Endothelial cell of umbilical vein (primary cell): ENCODE measurements at regions not wholly inside any gene's neighbourhood (a gene's known extent, or its start where the extent isn't known, plus 50 kb on each side); places are given as distances from the start of the nearest gene placed in this dataset.

ENCODE experiments used
- BruUV-seq: library from RNA; stranded (reverse); fragments of 400-500 nt; replicated peaks from 2 replicates; lab custom pipeline; 2021; lab: Mats Ljungman, UMichigan
- CTCF ChIA-PET: fragments of 300-600, 350-600 bp; sonication (Branson Sonifier 250); formaldehyde crosslinking; loops from one replicate; lab custom pipeline; 2021; ENCODE audit warnings: antibody characterized with exemption, inconsistent platforms; lab: Charles Lee
- POLR2A ChIA-PET: fragments of 300-600, 350-600 bp; sonication (Branson Sonifier 250); formaldehyde crosslinking; loops from one replicate; lab custom pipeline; 2021; ENCODE audit warnings: antibody characterized with exemption, inconsistent platforms; lab: Charles Lee
- DNase-seq: peaks from one replicate; pipeline ENCODE4 v3.0.0-alpha.2; 2011; ENCODE audit warnings: low read depth, low spot score
- FAIRE-seq: peaks from 2 replicates; lab custom pipeline; 2011; peaks lifted over from hg19 to GRCh38; lab: Jason Lieb, UNC
- H2AFZ ChIP-seq: 2 replicates; pipeline ENCODE4 v1.6.0; 2012; ENCODE audit warnings: low read depth, low read length, control low read depth, inconsistent platforms
- H3K27ac ChIP-seq: 2 replicates; pipeline ENCODE4 v1.5.1; 2011; ENCODE audit warnings: low read depth, mild to moderate bottlenecking, control low read depth, low read length, moderate library complexity; ENCODE audit not compliant: insufficient read depth
- H3K27me3 ChIP-seq, 2 experiments: 2 replicates each; pipeline versions ENCODE4 v1.6.0 to v1.6.1; 2011; ENCODE audit warnings: low read length in 2 of 2, mixed read lengths in 1 of 2; ENCODE audit not compliant: control insufficient read depth in 2 of 2, insufficient read depth in 2 of 2
- H3K36me3 ChIP-seq, 2 experiments: 2 replicates in 1 of 2; 3 replicates in 1 of 2; pipeline ENCODE4 v1.5.1; 2011; ENCODE audit warnings: low read length in 2 of 2, mild to moderate bottlenecking in 1 of 2, moderate library complexity in 1 of 2; ENCODE audit not compliant: control insufficient read depth in 2 of 2, insufficient read depth in 2 of 2; ENCODE audit errors: extremely low read depth in 1 of 2
- H3K4me1 ChIP-seq: 3 replicates; pipeline ENCODE4 v1.5.1; 2011; ENCODE audit warnings: mild to moderate bottlenecking, low read length; ENCODE audit not compliant: control insufficient read depth, insufficient read depth; ENCODE audit errors: extremely low read depth
- H3K4me2 ChIP-seq: 2 replicates; pipeline ENCODE4 v1.6.1; 2011; ENCODE audit warnings: low read length, control low read depth, mixed read lengths; ENCODE audit not compliant: insufficient read depth
- H3K4me3 ChIP-seq, 3 experiments: fragments of 200-600 bp in 1 of 3; sonication (generic), shearing (Covaris generic) in 1 of 3; replicated peaks in 1 of 3; 2 replicates each; pipeline ENCODE4 v1.5.1; 2011 to 2016; ENCODE audit warnings: control low read depth in 3 of 3, low read length in 3 of 3, mild to moderate bottlenecking in 2 of 3, inconsistent platforms in 1 of 3, low read depth in 1 of 3, moderate library complexity in 1 of 3; ENCODE audit not compliant: insufficient read depth in 1 of 3
- H3K79me2 ChIP-seq: 2 replicates; pipeline ENCODE4 v1.6.0; 2012; ENCODE audit warnings: low read length, inconsistent platforms; ENCODE audit not compliant: control insufficient read depth, insufficient read depth
- H3K9ac ChIP-seq: replicated peaks from 2 replicates; pipeline ENCODE3; 2011; ENCODE audit warnings: low read length, control low read depth; ENCODE audit not compliant: insufficient read depth; ENCODE audit errors: extremely low read depth
- H3K9me1 ChIP-seq: replicated peaks from 3 replicates; pipeline ENCODE4 v1.6.0; 2011; ENCODE audit warnings: mild to moderate bottlenecking, low read length; ENCODE audit not compliant: control insufficient read depth, insufficient read depth; ENCODE audit errors: extremely low read depth
- H3K9me3 ChIP-seq: replicated peaks from 2 replicates; pipeline ENCODE4 v1.5.1; 2012; ENCODE audit warnings: low read length, inconsistent platforms; ENCODE audit not compliant: control insufficient read depth, insufficient read depth
- H4K20me1 ChIP-seq: replicated peaks from 2 replicates; pipeline ENCODE3; 2011; ENCODE audit warnings: mild to moderate bottlenecking, low read length; ENCODE audit not compliant: control insufficient read depth, insufficient read depth; ENCODE audit errors: extremely low read depth
- FOS ChIP-seq: IDR thresholded peaks from 2 replicates; pipeline ENCODE4 v1.6.1; 2011; ENCODE audit warnings: mild to moderate bottlenecking, low read length, moderate library complexity, borderline replicate concordance; ENCODE audit not compliant: insufficient read depth
- GATA2 ChIP-seq: IDR thresholded peaks from 2 replicates; pipeline ENCODE4 v1.7.0; 2011; ENCODE audit warnings: low read depth, mild to moderate bottlenecking, moderate library complexity, mixed read lengths, low read length; ENCODE audit not compliant: insufficient read length, insufficient read depth
- JUN ChIP-seq: IDR thresholded peaks from 2 replicates; pipeline ENCODE4 v1.6.1; 2011; ENCODE audit warnings: borderline replicate concordance, low read depth; ENCODE audit not compliant: insufficient read length, insufficient read depth
- MYC ChIP-seq: IDR thresholded peaks from one replicate; pipeline ENCODE4 v1.6.1; 2011; ENCODE audit warnings: mild to moderate bottlenecking, low read depth, low read length
- POLR2A ChIP-seq: IDR thresholded peaks from 2 replicates; pipeline ENCODE4 v1.6.1; 2012; ENCODE audit warnings: low read depth, mild to moderate bottlenecking, control low read depth, low read length
- POLR2AphosphoS5 ChIP-seq: IDR thresholded peaks from 2 replicates; pipeline ENCODE4 v1.6.1; 2012; ENCODE audit warnings: low read depth, mild to moderate bottlenecking, control low read depth, low read length, moderate library complexity; ENCODE audit not compliant: insufficient read depth
- dilution Hi-C: fragments of 300-500 bp; cut with MboI; formaldehyde crosslinking; loops from one replicate; pipeline ENCODE4 v1.15.0; 2019; ENCODE audit warnings: low sequenced_read_pairs; ENCODE audit not compliant: extremely low pct_ligation_motif_present
- intact Hi-C: fragments of 100-400 bp; cut with micrococcal nuclease; formaldehyde crosslinking; loops from one replicate; pipeline ENCODE4 v1.10.0; 2022
- TF ChIP-seq, protein P1 (sequence below): IDR thresholded peaks from 2 replicates; pipeline ENCODE4 v1.6.1; 2011; ENCODE audit not compliant: insufficient read depth, insufficient read length

GRCh38 chr2:16333681-16334080 lies 332.0 kb downstream of the CYRIA start:
- Histone ChIP-seq H3K27me3 (no peaks in the 10 kb centered on the region), H3K4me2 (no peak overlapping the region), H3K9ac (no peak overlapping the region), H3K9me1 (no peaks in the 10 kb centered on the region), H3K9me3 (peaks cover 2% of the 10 kb centered on the region), H3K4me3 (no peak overlapping the region), H2AFZ (no peak overlapping the region), H3K79me2 (no peaks in the 10 kb centered on the region), H3K4me1 (no peaks in the 10 kb centered on the region), H4K20me1 (no peaks in the 10 kb centered on the region), H3K27ac (no peak overlapping the region), H3K36me3 (no peaks in the 10 kb centered on the region)
- DNase-seq (no peak), FAIRE-seq (no peak)
- no TSS peak for BruUV-seq
- intact Hi-C loops, result no loop called here
- CTCF ChIA-PET, result no interaction called here
- TF ChIP-seq POLR2AphosphoS5, result no peak
- no peak for TF ChIP-seq MYC
- no peak for TF ChIP-seq GATA2
- TF ChIP-seq POLR2A, result no peak
- TF ChIP-seq, protein P1, sequence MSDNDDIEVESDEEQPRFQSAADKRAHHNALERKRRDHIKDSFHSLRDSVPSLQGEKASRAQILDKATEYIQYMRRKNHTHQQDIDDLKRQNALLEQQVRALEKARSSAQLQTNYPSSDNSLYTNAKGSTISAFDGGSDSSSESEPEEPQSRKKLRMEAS, result no peak
- TF ChIP-seq FOS, result no peak
- POLR2A ChIA-PET, result no interaction called here
- dilution Hi-C loops, result no loop called here

DNA sequence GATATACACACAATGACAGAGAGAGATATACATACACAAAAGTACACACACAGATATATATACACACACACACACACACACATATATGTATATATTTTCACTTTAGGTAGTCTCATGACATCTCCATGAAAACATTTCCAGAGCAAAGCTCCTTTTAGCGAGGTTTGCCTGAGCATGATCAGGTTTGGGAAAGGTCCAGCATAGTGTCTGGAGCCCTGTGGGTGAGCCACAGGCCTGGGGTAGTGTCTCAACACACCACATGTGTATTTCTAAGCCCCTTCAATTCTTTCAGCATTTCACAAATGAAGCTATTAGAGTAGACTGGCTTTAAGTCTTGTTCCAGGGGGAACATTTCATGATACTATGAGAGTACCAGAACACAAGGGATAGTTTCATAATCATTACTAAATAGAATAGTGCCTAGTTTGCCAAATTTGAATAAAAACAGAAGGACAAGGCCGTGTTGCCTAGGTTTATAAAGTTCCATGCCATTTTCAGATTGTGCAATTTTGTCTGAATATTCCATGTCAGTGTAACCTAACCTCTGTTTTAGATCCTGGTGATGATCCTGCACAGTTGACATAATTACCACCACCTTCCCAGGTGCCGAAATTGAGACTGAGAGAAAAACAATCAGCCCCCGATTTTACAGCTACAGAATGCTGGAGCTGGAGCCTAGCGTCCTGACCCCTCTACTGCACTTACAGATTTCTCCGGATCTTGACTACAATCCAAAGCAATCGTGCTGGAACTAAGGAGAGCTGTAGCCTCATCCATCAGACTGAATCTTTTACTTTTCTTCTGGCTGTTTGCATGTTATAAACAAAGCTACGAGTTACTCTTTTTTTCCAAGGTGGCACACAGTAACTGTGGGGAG lies 332.7 kb downstream of the CYRIA start:
- POLR2A ChIA-PET, result no interaction called here
- Histone ChIP-seq H3K36me3 (no peaks in the 10 kb centered on the region), H3K9me3 (peaks cover 2% of the 10 kb centered on the region), H4K20me1 (no peaks in the 10 kb centered on the region), H2AFZ (no peak overlapping the region), H3K27me3 (no peaks in the 10 kb centered on the region), H3K79me2 (no peaks in the 10 kb centered on the region), H3K4me1 (no peaks in the 10 kb centered on the region), H3K9me1 (no peaks in the 10 kb centered on the region), H3K27ac (no peak overlapping the region), H3K4me3 (no peak overlapping the region), H3K9ac (no peak overlapping the region), H3K4me2 (no peak overlapping the region)
- no TSS peak for BruUV-seq
- CTCF ChIA-PET, result no interaction called here
- intact Hi-C loops, result no loop called here
- FAIRE-seq, result no peak
- TF ChIP-seq FOS (no peak), JUN (no peak)
- dilution Hi-C loops, result no loop called here
- no peak for DNase-seq
